Neuronal stem cell (in vitro differentiated cells): ENCODE measurements at regions not wholly inside any gene's neighbourhood (a gene's known extent, or its start where the extent isn't known, plus 50 kb on each side); places are given as distances from the start of the nearest gene placed in this dataset.

Experiments
- DNase-seq: peaks from one replicate; pipeline ENCODE4 v3.0.0-alpha.2; 2013; ENCODE audit warnings: low spot score
- H2AFZ ChIP-seq: one replicate; pipeline ENCODE4 v1.6.1; 2013; ENCODE audit warnings: mild to moderate bottlenecking, low read length, inconsistent platforms
- H2AK5ac ChIP-seq: 2 replicates; pipeline ENCODE4 v1.6.1; 2013; ENCODE audit warnings: low read depth, mild to moderate bottlenecking, inconsistent platforms, low read length, moderate library complexity, mixed read lengths
- H2BK120ac ChIP-seq: 2 replicates; pipeline ENCODE4 v1.6.1; 2013; ENCODE audit warnings: low read depth, mild to moderate bottlenecking, inconsistent platforms, low read length, moderate library complexity, mixed read lengths
- H2BK12ac ChIP-seq: one replicate; pipeline ENCODE4 v1.6.1; 2013; ENCODE audit warnings: low read length, inconsistent platforms
- H2BK15ac ChIP-seq: 2 replicates; pipeline ENCODE4 v1.6.1; 2013; ENCODE audit warnings: mild to moderate bottlenecking, low read length, inconsistent platforms, mixed read lengths
- H2BK5ac ChIP-seq: one replicate; pipeline ENCODE4 v1.6.1; 2013; ENCODE audit warnings: inconsistent platforms, mild to moderate bottlenecking, low read length, moderate library complexity
- H3K14ac ChIP-seq: one replicate; pipeline ENCODE4 v1.6.1; 2013; ENCODE audit warnings: low read length, inconsistent platforms
- H3K18ac ChIP-seq: 2 replicates; pipeline ENCODE4 v1.6.1; 2013; ENCODE audit warnings: low read length, inconsistent platforms
- H3K23ac ChIP-seq: 2 replicates; pipeline ENCODE4 v1.6.1; 2013; ENCODE audit warnings: low read depth, mild to moderate bottlenecking, mixed read lengths, low read length, inconsistent platforms; ENCODE audit not compliant: poor library complexity
- H3K27ac ChIP-seq: replicated peaks from 3 replicates; pipeline ENCODE4 v1.5.1; 2013; ENCODE audit warnings: low read length, inconsistent platforms
- H3K27me3 ChIP-seq, 3 experiments: 2 replicates each; pipeline ENCODE4 v1.6.1; 2013; ENCODE audit warnings: low read length in 3 of 3, mild to moderate bottlenecking in 2 of 3, inconsistent platforms in 1 of 3, low read depth in 1 of 3, mixed read lengths in 1 of 3, moderate library complexity in 1 of 3; ENCODE audit not compliant: control insufficient read depth in 3 of 3, insufficient read depth in 3 of 3
- H3K36me3 ChIP-seq, 2 donors: replicated peaks in 1 of 2; 2 replicates each; pipeline ENCODE4 v1.6.1; 2013; ENCODE audit warnings: low read length in 2 of 2; ENCODE audit not compliant: control insufficient read depth in 2 of 2, insufficient read depth in 2 of 2
- H3K4ac ChIP-seq: 2 replicates; pipeline ENCODE4 v1.6.1; 2013; ENCODE audit warnings: inconsistent platforms, mild to moderate bottlenecking, low read length, moderate library complexity
- H3K4me1 ChIP-seq, 2 donors: 1 replicate in 1 of 2; 2 replicates in 1 of 2; pipeline ENCODE4 v1.6.1; 2013; ENCODE audit warnings: low read length in 2 of 2, low read depth in 1 of 2; ENCODE audit not compliant: control insufficient read depth in 2 of 2, insufficient read depth in 1 of 2
- H3K4me2 ChIP-seq: one replicate; pipeline ENCODE4 v1.6.1; 2013; ENCODE audit warnings: mild to moderate bottlenecking, low read length, inconsistent platforms; ENCODE audit not compliant: insufficient read depth, poor library complexity, severe bottlenecking
- H3K4me3 ChIP-seq, 2 donors: 2 replicates each; pipeline ENCODE4 v1.5.1; 2013; ENCODE audit warnings: low read length in 2 of 2, mild to moderate bottlenecking in 2 of 2, inconsistent platforms in 1 of 2, moderate library complexity in 1 of 2
- H3K79me1 ChIP-seq: one replicate; pipeline ENCODE4 v1.6.1; 2013; ENCODE audit warnings: low read depth, mild to moderate bottlenecking, inconsistent platforms, low read length, moderate library complexity
- H3K9ac ChIP-seq: one replicate; pipeline ENCODE4 v1.6.1; 2013; ENCODE audit warnings: mild to moderate bottlenecking, low read depth, low read length, inconsistent platforms; ENCODE audit not compliant: poor library complexity
- H3K9me3 ChIP-seq, 2 donors: replicated peaks in 1 of 2; 2 replicates each; pipeline versions ENCODE3 to v1.6.1; 2013; ENCODE audit warnings: low read length in 2 of 2, mild to moderate bottlenecking in 2 of 2, inconsistent platforms in 1 of 2, low read depth in 1 of 2, mixed read lengths in 1 of 2, moderate library complexity in 1 of 2; ENCODE audit not compliant: control insufficient read depth in 2 of 2, insufficient read depth in 1 of 2
- H4K8ac ChIP-seq: one replicate; pipeline ENCODE4 v1.6.1; 2013; ENCODE audit warnings: low read depth, mild to moderate bottlenecking, inconsistent platforms, low read length, moderate library complexity
- H4K91ac ChIP-seq: one replicate; pipeline ENCODE4 v1.6.1; 2013; ENCODE audit warnings: low read length, low read depth, mild to moderate bottlenecking, inconsistent platforms; ENCODE audit not compliant: poor library complexity
- WGBS, 2 donors: extraction: QIAGEN DNeasy Blood & Tissue Kit; methylation state at CpG; one replicate each; pipeline ENCODE4 v1.1.7; 2013; ENCODE audit warnings: missing lambda C conversion rate in 2 of 2, mixed read lengths in 1 of 2; ENCODE audit not compliant: insufficient read length in 2 of 2, insufficient replicate concordance in 1 of 2; ENCODE audit errors: extremely low coverage in 2 of 2; 5-methylcytosine and 5-hydroxymethylcytosine counted together

- no peak overlapping the region for H3K4me3 ChIP-seq
- no peak overlapping the region for H3K4ac ChIP-seq
- WGBS, 2 donors, result no CpG with 5 or more reads among the region's 16 CpGs
- H2AK5ac ChIP-seq, result no peak overlapping the region
- no peaks in the 10 kb centered on the region for H3K36me3 ChIP-seq
- no peak overlapping the region for H2BK12ac ChIP-seq
- H3K23ac ChIP-seq, result no peak overlapping the region
- DNase-seq, result no peak
- H3K9ac ChIP-seq, result no peak overlapping the region
- H2AFZ ChIP-seq, result no peak overlapping the region
- no peak overlapping the region for H4K8ac ChIP-seq
- H3K14ac ChIP-seq, result no peak overlapping the region
- H3K27ac ChIP-seq, result no peak overlapping the region
- no peaks in the 10 kb centered on the region for H3K9me3 ChIP-seq
- H3K27me3 ChIP-seq, result no peaks in the 10 kb centered on the region
- no peak overlapping the region for H3K18ac ChIP-seq
- H2BK5ac ChIP-seq, result no peak overlapping the region
- no peak overlapping the region for H4K91ac ChIP-seq
- no peak overlapping the region for H2BK120ac ChIP-seq
- H3K4me2 ChIP-seq, result no peak overlapping the region
- no peaks in the 10 kb centered on the region for H3K4me1 ChIP-seq
- H3K79me1 ChIP-seq, result no peaks in the 10 kb centered on the region
- no peak overlapping the region for H2BK15ac ChIP-seq
Measured at GRCh38 chr6:1179571-1180459, 132.1 kb upstream of the FOXQ1 start.

- Histone ChIP-seq H2AFZ (no peak overlapping the region), H3K27ac (no peak overlapping the region), H2BK15ac (no peak overlapping the region), H3K27me3 (no peaks in the 10 kb centered on the region), H2BK12ac (no peak overlapping the region), H2AK5ac (no peak overlapping the region), H3K9ac (no peak overlapping the region), H3K23ac (no peak overlapping the region), H3K79me1 (no peaks in the 10 kb centered on the region), H3K4me2 (no peak overlapping the region), H3K9me3 (no peaks in the 10 kb centered on the region), H3K18ac (no peak overlapping the region), H3K4me1 (no peaks in the 10 kb centered on the region), H4K91ac (no peak overlapping the region), H4K8ac (no peak overlapping the region), H3K4ac (no peak overlapping the region), H3K4me3 (no peak overlapping the region), H3K36me3 (no peaks in the 10 kb centered on the region), H2BK5ac (no peak overlapping the region), H2BK120ac (no peak overlapping the region), H3K14ac (no peak overlapping the region)
- DNase-seq, result no peak
- WGBS, 2 donors, result no CpG with 5 or more reads among the region's 3 CpGs
Measured at GRCh38 chr6:1178590-1178989, 133.3 kb upstream of the FOXQ1 start.

- H4K91ac ChIP-seq, result no peak overlapping the region
- no peaks in the 10 kb centered on the region for H3K36me3 ChIP-seq
- no peak overlapping the region for H3K9ac ChIP-seq
- H2BK12ac ChIP-seq, result no peak overlapping the region
- no peak overlapping the region for H3K4me3 ChIP-seq
- H3K4me2 ChIP-seq, result no peak overlapping the region
- no peak overlapping the region for H4K8ac ChIP-seq
- no peak overlapping the region for H3K4ac ChIP-seq
- no peak overlapping the region for H3K27ac ChIP-seq
- no peak for DNase-seq
- H3K14ac ChIP-seq, result no peak overlapping the region
- H2BK120ac ChIP-seq, result no peak overlapping the region
- H3K27me3 ChIP-seq, result no peaks in the 10 kb centered on the region
- H3K79me1 ChIP-seq, result no peaks in the 10 kb centered on the region
- no peak overlapping the region for H2AFZ ChIP-seq
- no peak overlapping the region for H3K23ac ChIP-seq
- no CpG with 5 or more reads among the region's 6 CpGs for WGBS, 2 donors
- no peak overlapping the region for H2AK5ac ChIP-seq
- no peak overlapping the region for H3K18ac ChIP-seq
- H2BK5ac ChIP-seq, result no peak overlapping the region
- H2BK15ac ChIP-seq, result no peak overlapping the region
- no peaks in the 10 kb centered on the region for H3K4me1 ChIP-seq
- no peaks in the 10 kb centered on the region for H3K9me3 ChIP-seq
Measured at GRCh38 chr6:1176567-1176966, 135.3 kb upstream of the FOXQ1 start.

GRCh38 chr6:1175877-1176276 lies 136.0 kb upstream of the FOXQ1 start:
- Histone ChIP-seq H3K27me3 (no peaks in the 10 kb centered on the region), H3K4me3 (no peak overlapping the region), H4K91ac (no peak overlapping the region), H2BK12ac (no peak overlapping the region), H3K18ac (no peak overlapping the region), H3K9me3 (no peaks in the 10 kb centered on the region), H2BK120ac (no peak overlapping the region), H2BK5ac (no peak overlapping the region), H3K79me1 (peaks cover under 1% of the 10 kb centered on the region), H3K4me1 (no peaks in the 10 kb centered on the region), H2AK5ac (no peak overlapping the region), H3K27ac (no peak overlapping the region), H2AFZ (no peak overlapping the region), H3K4ac (no peak overlapping the region), H3K14ac (no peak overlapping the region), H3K4me2 (no peak overlapping the region), H3K23ac (no peak overlapping the region), H2BK15ac (no peak overlapping the region), H4K8ac (no peak overlapping the region), H3K9ac (no peak overlapping the region), H3K36me3 (no peaks in the 10 kb centered on the region)
- DNase-seq, result no peak
- no CpG with 5 or more reads among the region's 4 CpGs for WGBS, 2 donors
